Motor neuron (in vitro differentiated cells): ENCODE measurements at regions not wholly inside any gene's neighbourhood (a gene's known extent, or its start where the extent isn't known, plus 50 kb on each side); places are given as distances from the start of the nearest gene placed in this dataset.
A peak's percentile ranks its signal among the peaks of the same experiment; 100 is the strongest.

Source experiments
- ATAC-seq, 8 experiments: fragments of 200-7000 bp; cut with Tn5 transposase; replicated peaks in 6 of 8; 2 replicates each; pipeline ENCODE4 v1.8.0; 2021; ENCODE audit warnings: mild to moderate bottlenecking in 8 of 8, moderate library complexity in 8 of 8
- H3K27ac ChIP-seq, 2 donors: fragments of 250-450 bp; sonication (Bioruptor Pico); 2 replicates each; pipeline ENCODE4 v1.9.0; 2021; ENCODE audit warnings: antibody characterized with exemption in 2 of 2, mild to moderate bottlenecking in 2 of 2, moderate library complexity in 1 of 2
- H3K4me1 ChIP-seq, 2 donors: fragments of 250-450 bp; sonication (Bioruptor Pico); replicated peaks in 1 of 2; 2 replicates each; pipeline ENCODE4 v1.6.1; 2021; ENCODE audit warnings: antibody characterized with exemption in 2 of 2, mild to moderate bottlenecking in 2 of 2, moderate library complexity in 1 of 2
- H3K4me3 ChIP-seq, 5 donors: fragments of 250-450 bp; sonication (Bioruptor Pico); 2 replicates each; pipeline ENCODE4 v1.9.0; 2021; ENCODE audit warnings: antibody characterized with exemption in 5 of 5, mild to moderate bottlenecking in 5 of 5, moderate library complexity in 4 of 5
- WGBS, 10 experiments: fragments of 450-650 bp; shearing (Covaris generic); methylation state at CpG; one replicate each; pipeline ENCODE4 v1.0.0; 2022; 5-methylcytosine and 5-hydroxymethylcytosine counted together
- in situ Hi-C, 9 experiments: fragments of 400-800 bp; cut with MboI; loops; one replicate each; pipeline ENCODE4 v1.15.0; 2021; ENCODE audit warnings: low sequenced_read_pairs in 9 of 9, low pct_unique_long_range_greater_than_20kb in 2 of 9; ENCODE audit not compliant: unreplicated experiment in 9 of 9

DNA sequence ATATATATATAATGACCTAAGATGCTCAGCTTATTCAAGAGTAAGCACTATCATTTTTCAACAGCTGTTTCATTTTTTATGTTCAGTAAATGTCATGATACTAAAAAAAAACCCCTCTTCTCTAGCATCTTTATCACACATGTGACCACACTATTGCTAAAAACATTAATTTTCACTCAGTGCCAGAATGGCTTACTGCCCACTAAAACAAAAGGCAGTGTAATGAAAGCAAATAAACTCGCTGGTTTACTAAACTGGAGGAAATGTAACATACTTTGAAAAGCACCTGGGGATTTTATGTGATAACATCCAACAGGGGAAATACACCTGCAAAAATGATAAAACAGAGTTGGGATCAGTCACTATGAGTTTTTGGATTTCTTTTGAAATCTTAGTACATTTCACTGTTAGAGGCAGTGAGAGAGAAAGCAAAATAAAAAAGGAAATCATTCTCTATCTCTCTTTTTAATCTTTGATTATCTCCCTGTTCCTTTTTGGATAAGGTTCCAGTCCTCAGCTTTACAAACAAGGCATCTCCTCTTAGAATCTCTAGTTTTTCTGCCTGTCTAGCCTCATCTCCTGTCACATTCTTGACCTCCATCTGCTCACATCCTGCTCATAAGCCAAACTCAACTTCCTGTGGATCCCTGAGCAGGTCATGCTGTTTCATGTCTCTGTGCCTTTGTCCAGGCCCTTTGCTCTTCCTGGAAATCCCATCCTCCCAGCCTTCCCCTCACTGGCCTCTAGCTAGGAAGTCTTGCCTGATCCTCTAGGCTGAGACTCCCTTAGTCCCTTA, 338.0 kb downstream of the MAN2A1 start:
- no peak overlapping the region for H3K27ac ChIP-seq
- no peaks in the 10 kb centered on the region for H3K4me1 ChIP-seq
- WGBS, 10 experiments = 0 to 88% (median 80%) methylated on average over 1 of the region's 1 CpG; no CpG with 5 or more reads in 3 of the 10 experiments
- ATAC-seq = no peak
- no peak overlapping the region for H3K4me3 ChIP-seq
- in situ Hi-C loops = loop anchor here in 1 of 9 experiments (25.0 kb wide), 1 partner anchor 340 kb away; the partner anchor contains the start of gene MAN2A1

DNA sequence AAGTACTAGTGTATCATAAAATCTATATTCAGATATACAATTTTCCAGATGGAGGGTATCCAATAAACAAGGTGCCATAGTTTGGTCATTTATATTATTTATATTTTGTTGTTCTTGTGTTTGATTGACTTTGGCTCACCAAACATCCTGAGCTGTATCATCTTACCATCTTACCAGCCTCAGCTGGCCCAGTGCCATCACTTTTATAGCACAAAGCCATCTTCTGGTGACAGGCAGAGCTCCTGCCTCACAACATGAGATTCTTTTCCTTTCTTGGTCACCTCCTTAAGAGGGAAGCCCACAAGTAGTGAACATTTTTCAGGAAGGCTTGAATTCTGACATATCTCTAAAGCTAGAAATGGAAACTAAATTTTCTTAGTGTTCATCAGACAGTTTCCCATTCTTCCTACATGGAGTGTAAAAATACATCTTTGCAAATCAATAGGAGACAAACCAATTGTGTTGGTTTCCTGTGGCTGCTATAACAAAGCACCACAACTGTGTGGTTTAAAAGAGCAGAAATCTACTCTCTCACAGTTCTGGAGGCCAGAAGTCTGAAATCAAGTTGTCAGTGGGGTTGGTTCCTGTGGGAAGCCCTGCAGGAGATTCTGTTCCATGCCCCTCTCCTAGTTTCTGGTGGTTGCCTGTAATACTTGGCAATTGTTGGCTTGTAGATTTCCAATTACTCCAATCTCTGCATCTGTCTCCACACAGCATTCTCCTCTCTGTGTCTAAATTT, 341.8 kb downstream of the MAN2A1 start:
- H3K4me3 ChIP-seq = no peak overlapping the region
- no peak overlapping the region for H3K27ac ChIP-seq
- in situ Hi-C loops = loop anchor here in 1 of 9 experiments (25.0 kb wide), 1 partner anchor 344 kb away; the partner anchor contains the start of gene MAN2A1
- H3K4me1 ChIP-seq = peaks cover 5 to 12% of the 10 kb centered on the region in 2 donors
- ATAC-seq = no peak

- Histone ChIP-seq H3K4me1 (peaks cover 5 to 12% of the 10 kb centered on the region in 2 donors), H3K4me3 (no peak overlapping the region), H3K27ac (no peak overlapping the region)
- in situ Hi-C loops = loop anchor here in 1 of 9 experiments (25.0 kb wide), 1 partner anchor 345 kb away; the partner anchor contains the start of gene MAN2A1
- WGBS, 10 experiments = 80 to 100% (median 90%) methylated on average over 1 to 2 of the region's 2 CpGs; no CpG with 5 or more reads in 4 of the 10 experiments
- no peak for ATAC-seq
These were observed 342.6 kb downstream of the MAN2A1 start for GRCh38 chr5:110032376-110032775.

GRCh38 chr5:110034056-110034600, 344.4 kb downstream of the MAN2A1 start:
- Histone ChIP-seq H3K4me3 (no peak overlapping the region), H3K4me1 (peaks cover 5 to 12% of the 10 kb centered on the region in 2 donors), H3K27ac (no peak overlapping the region)
- no peak for ATAC-seq
- in situ Hi-C loops = loop anchor here in 1 of 9 experiments (25.0 kb wide), 1 partner anchor 347 kb away; the partner anchor contains the start of gene MAN2A1
- 0 to 100% (median 67%) methylated on average over 1 to 5 of the region's 5 CpGs; no CpG with 5 or more reads in 1 of the 10 experiments for WGBS, 10 experiments

DNA sequence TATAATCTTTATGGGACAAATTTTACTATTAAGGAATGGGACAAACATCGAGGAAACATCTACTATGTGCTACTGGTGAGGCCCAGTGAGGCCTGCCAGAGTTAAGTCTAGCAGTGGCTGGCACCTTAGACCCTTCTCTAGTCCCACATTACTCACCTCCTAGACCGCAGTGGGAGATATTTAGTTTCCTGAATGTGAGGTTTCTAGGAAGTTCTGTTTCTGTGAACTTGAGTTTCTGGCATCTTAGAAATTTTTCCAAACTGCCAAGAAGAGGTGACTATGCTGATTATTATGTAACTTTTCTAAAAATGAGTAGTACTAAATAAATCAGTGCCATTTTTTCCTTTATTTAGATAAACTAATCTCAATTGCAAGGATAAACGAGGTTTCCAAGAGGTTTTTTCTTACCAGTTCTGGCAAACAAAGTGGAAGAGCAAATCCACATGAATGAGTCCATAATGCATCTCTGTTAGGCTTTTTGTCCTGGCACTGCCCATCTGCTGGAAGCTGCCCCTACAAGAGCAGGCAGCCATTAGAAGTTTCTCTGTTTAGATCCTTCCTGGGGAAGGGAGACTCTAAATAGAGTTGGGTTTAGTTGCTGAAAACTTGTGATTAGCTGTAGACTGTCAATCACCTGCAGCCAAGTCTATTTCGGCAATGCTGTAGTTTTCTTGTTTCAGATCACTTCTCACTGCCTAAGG, 348.7 kb downstream of the MAN2A1 start:
- WGBS, 10 experiments = 33 to 100% (median 78%) methylated on average over 1 to 4 of the region's 4 CpGs; no CpG with 5 or more reads in 1 of the 10 experiments
- Histone ChIP-seq H3K27ac (no peak overlapping the region), H3K4me1 (peaks cover 5 to 12% of the 10 kb centered on the region in 2 donors), H3K4me3 (no peak overlapping the region)
- no peak for ATAC-seq
- in situ Hi-C loops = loop anchor here in 1 of 9 experiments (25.0 kb wide), 1 partner anchor 351 kb away; the partner anchor contains the start of gene MAN2A1

DNA sequence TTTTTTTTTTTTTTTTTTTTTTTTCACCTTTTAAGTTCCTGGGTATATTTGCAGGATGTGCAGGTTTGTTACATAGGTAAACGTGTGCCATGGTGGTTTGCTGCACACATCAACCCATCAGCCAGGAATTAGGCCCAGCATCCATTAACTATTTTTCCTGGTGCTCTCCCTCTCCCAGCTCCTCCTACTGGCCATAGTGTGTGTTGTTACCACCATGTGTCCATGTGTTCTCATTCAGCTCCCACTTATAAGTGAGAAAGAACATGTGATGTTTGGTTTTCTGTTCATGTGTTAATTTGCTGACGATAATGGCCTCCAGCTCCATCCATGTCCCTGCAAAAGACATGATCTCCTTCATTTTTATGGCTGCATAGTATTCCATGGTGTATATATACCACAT, 350.5 kb downstream of the MAN2A1 start:
- in situ Hi-C loops = loop anchor here in 1 of 9 experiments (25.0 kb wide), 1 partner anchor 353 kb away; the partner anchor contains the start of gene MAN2A1
- Histone ChIP-seq H3K4me1 (no peaks in the 10 kb centered on the region), H3K4me3 (no peak overlapping the region), H3K27ac (no peak overlapping the region)
- no peak for ATAC-seq
- WGBS, 10 experiments = 14 to 100% (median 78%) methylated on average over 1 to 2 of the region's 2 CpGs; no CpG with 5 or more reads in 4 of the 10 experiments

DNA sequence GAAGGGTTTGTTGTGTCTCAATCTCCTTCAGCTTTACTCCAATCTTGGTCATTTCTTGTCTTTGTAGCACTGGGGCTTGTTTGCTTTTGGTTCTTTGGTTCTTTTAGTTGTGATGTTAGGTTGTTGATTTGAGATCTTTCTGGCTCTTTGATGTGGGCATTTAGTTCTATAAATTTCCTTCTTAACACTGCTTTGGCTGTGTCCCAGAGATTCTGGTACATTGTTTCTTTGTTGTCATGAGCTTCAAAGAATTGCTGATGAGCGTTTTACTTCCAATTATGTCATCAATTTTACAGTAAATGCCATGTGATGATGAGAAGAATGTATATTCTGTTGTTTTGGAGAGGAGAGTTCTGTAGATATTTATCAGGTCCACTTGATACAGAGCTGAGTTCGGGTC, 353.3 kb downstream of the MAN2A1 start:
- no peak for ATAC-seq
- WGBS, 10 experiments = 0 to 100% (median 74%) methylated on average over 1 to 2 of the region's 2 CpGs; no CpG with 5 or more reads in 3 of the 10 experiments
- in situ Hi-C loops = loop anchor here in 1 of 9 experiments (25.0 kb wide), 1 partner anchor 356 kb away; the partner anchor contains the start of gene MAN2A1
- Histone ChIP-seq H3K27ac (no peak overlapping the region), H3K4me3 (no peak overlapping the region), H3K4me1 (peaks cover 0 to 3% of the 10 kb centered on the region in 2 donors)

DNA sequence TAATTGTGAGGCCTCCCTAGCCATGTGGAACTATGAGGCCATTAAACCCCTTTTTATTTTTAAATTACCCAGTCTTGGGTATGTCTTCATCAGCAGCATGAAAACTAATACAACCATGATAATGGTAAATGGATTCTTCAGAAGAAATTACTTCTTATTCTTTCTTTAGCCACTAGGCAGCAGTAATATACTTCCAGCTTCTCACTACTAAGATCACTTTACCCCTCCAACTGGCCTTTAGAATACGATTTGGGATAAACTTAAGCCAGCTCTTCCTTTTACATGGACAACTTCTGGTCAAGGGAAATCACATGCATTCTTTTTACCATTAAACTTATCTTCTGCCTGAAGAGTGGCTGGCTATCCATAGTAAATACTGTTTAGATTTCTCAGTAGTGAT, 355.4 kb downstream of the MAN2A1 start:
- ATAC-seq = no peak
- no peak overlapping the region for H3K4me3 ChIP-seq
- in situ Hi-C loops = loop anchor here in 1 of 9 experiments (25.0 kb wide), 1 partner anchor 358 kb away; the partner anchor contains the start of gene MAN2A1
- no peak overlapping the region for H3K27ac ChIP-seq
- H3K4me1 ChIP-seq = peaks cover 6 to 10% of the 10 kb centered on the region in 2 donors
- 0 to 100% (median 49%) methylated on average over 1 of the region's 1 CpG; no CpG with 5 or more reads in 4 of the 10 experiments for WGBS, 10 experiments

GRCh38 chr5:110048491-110048890, 358.8 kb downstream of the MAN2A1 start:
- peaks cover 6 to 10% of the 10 kb centered on the region in 2 donors for H3K4me1 ChIP-seq
- peak in 5 of 8 experiments; percentile 100 for ATAC-seq
- no peak overlapping the region for H3K27ac ChIP-seq
- no peak overlapping the region for H3K4me3 ChIP-seq
- in situ Hi-C loops = loop anchor here in 1 of 9 experiments (25.0 kb wide), 1 partner anchor 361 kb away; the partner anchor contains the start of gene MAN2A1
- 50 to 83% (median 68%) methylated on average over 1 of the region's 2 CpGs; no CpG with 5 or more reads in 6 of the 10 experiments for WGBS, 10 experiments

GRCh38 chr5:110049816-110050215, 360.1 kb downstream of the MAN2A1 start:
- Histone ChIP-seq H3K4me3 (no peak overlapping the region), H3K27ac (no peak overlapping the region), H3K4me1 (peaks cover 6 to 10% of the 10 kb centered on the region in 2 donors)
- in situ Hi-C loops = loop anchor here in 1 of 9 experiments (25.0 kb wide), 1 partner anchor 363 kb away; the partner anchor contains the start of gene MAN2A1
- ATAC-seq = no peak
- 50 to 100% (median 81%) methylated on average over 1 to 2 of the region's 2 CpGs for WGBS, 10 experiments

DNA sequence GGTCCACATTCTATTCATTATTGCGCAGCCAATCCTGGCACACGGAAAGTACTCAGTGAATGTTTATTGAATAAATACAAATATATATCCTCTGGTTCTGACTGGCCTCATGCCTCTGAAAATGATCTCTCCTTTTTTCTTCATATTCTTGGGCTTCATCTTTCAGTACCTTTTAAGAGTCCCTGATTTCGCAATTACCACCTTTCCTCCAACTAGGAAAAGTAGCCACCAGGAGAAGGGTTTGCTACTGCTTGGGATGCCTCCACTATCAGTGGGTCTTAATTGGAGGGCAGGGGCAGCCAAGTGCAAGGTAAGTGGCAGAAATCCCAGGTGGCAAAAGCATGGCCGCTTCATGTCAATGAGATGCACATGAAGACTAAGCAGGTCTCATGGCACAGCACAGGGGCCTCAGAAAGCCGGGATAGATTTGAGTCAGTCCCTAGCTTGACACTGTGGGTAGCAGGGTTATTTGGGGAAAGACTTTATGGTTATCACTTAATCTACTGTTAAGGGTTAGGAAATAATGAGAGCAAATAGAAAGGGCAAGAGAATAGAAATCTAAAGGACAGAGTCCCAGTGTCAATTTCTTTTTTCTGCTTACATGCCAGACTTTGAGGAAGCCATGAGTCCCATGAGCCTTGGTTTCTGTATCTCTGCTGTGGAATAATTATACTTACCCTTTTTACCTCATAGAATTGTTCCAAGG, 361.1 kb downstream of the MAN2A1 start:
- peaks cover 6 to 10% of the 10 kb centered on the region in 2 donors for H3K4me1 ChIP-seq
- 68 to 100% (median 93%) methylated on average over 1 to 5 of the region's 5 CpGs for WGBS, 10 experiments
- H3K27ac ChIP-seq = no peak overlapping the region
- no peak overlapping the region for H3K4me3 ChIP-seq
- ATAC-seq = no peak
- in situ Hi-C loops = no loop called here
